Endothelial cell of umbilical vein (primary cell): ENCODE measurements at regions not wholly inside any gene's neighbourhood (a gene's known extent, or its start where the extent isn't known, plus 50 kb on each side); places are given as distances from the start of the nearest gene placed in this dataset.

Experiments
- MYC ChIP-seq: IDR thresholded peaks from one replicate; pipeline ENCODE4 v1.6.1; 2011; ENCODE audit warnings: mild to moderate bottlenecking, low read depth, low read length
- POLR2A ChIP-seq: IDR thresholded peaks from 2 replicates; pipeline ENCODE4 v1.6.1; 2012; ENCODE audit warnings: low read depth, mild to moderate bottlenecking, control low read depth, low read length
- TF ChIP-seq, protein P1 (sequence below), 2 donors: IDR thresholded peaks; 1 replicate in 1 of 2; 2 replicates in 1 of 2; pipeline ENCODE4 v1.5.1; 2011; ENCODE audit warnings: low read length in 2 of 2, mild to moderate bottlenecking in 2 of 2, moderate library complexity in 2 of 2, control low read depth in 1 of 2, inconsistent platforms in 1 of 2, low read depth in 1 of 2; ENCODE audit not compliant: insufficient read depth in 1 of 2; ENCODE audit errors: extremely low read depth in 1 of 2
- TF ChIP-seq, protein P2 (sequence below): IDR thresholded peaks from 2 replicates; pipeline ENCODE4 v1.6.1; 2011; ENCODE audit not compliant: insufficient read depth, insufficient read length

DNA sequence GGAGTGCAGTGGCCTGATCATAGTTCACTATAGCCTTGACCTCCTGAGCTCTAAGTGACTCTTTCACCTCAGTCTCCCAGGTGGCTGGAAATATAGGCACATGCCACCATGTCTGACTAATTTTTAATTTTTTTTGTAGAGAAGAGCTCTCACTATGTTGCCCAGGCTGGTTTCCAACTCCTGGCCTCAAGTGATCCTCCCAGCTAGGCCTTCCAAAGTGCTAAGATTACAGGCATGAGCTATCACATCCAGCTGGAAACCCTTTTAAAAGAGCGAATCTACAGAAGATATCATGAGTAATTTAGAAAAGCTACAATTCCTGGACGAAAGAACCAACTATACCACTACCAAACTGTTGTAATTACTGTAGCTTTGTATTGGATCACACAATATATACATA is 394.4 kb upstream of the AUTS2 start:
- TF ChIP-seq, protein P1, sequence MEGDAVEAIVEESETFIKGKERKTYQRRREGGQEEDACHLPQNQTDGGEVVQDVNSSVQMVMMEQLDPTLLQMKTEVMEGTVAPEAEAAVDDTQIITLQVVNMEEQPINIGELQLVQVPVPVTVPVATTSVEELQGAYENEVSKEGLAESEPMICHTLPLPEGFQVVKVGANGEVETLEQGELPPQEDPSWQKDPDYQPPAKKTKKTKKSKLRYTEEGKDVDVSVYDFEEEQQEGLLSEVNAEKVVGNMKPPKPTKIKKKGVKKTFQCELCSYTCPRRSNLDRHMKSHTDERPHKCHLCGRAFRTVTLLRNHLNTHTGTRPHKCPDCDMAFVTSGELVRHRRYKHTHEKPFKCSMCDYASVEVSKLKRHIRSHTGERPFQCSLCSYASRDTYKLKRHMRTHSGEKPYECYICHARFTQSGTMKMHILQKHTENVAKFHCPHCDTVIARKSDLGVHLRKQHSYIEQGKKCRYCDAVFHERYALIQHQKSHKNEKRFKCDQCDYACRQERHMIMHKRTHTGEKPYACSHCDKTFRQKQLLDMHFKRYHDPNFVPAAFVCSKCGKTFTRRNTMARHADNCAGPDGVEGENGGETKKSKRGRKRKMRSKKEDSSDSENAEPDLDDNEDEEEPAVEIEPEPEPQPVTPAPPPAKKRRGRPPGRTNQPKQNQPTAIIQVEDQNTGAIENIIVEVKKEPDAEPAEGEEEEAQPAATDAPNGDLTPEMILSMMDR (IDR thresholded peaks at IDR 0.05; ENCODE audit: extremely low read depth in 1 of 2, insufficient read depth in 1 of 2, low read depth in 1 of 2, low read length in 2 of 2), result no peak
- TF ChIP-seq, protein P2, sequence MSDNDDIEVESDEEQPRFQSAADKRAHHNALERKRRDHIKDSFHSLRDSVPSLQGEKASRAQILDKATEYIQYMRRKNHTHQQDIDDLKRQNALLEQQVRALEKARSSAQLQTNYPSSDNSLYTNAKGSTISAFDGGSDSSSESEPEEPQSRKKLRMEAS, result no peak
- TF ChIP-seq POLR2A (no peak), MYC (no peak)
